Activated CD8-positive, alpha-beta T cell treated with anti-CD3 and anti-CD28 coated beads, Interleukin-2, amount 10 ng/mL, durations not matched to agents 7 days and 5 days (primary cell): ENCODE measurements at regions not wholly inside any gene's neighbourhood (a gene's known extent, or its start where the extent isn't known, plus 50 kb on each side); places are given as distances from the start of the nearest gene placed in this dataset.
"Not testable (repeated sequence)": the region's sequence is repeated elsewhere in the genome, so short reads cannot be mapped to it uniquely, and the experiment has no call there.

Experiments used
- ATAC-seq: fragments of 150-1000 bp; cut with Tn5 transposase; one replicate; pipeline ENCODE4 v1.10.0; 2021; ENCODE audit warnings: moderate library complexity
- CTCF ChIA-PET: fragments of 350-600 bp; sonication (Branson Sonifier 250); formaldehyde crosslinking; loops from one replicate; lab custom pipeline; 2021; ENCODE audit warnings: antibody characterized with exemption; lab: Charles Lee
- POLR2A ChIA-PET: fragments of 350-600 bp; sonication (Branson Sonifier 250); formaldehyde crosslinking; loops from one replicate; lab custom pipeline; 2021; ENCODE audit warnings: antibody characterized with exemption; lab: Charles Lee
- DNase-seq: peaks from one replicate; pipeline ENCODE4 v3.0.0-alpha.2; 2020
- H3K27ac Mint-ChIP-seq: one replicate; pipeline ENCODE4 v1.8.0; 2021; ENCODE audit warnings: mild to moderate bottlenecking, mixed read lengths
- H3K27me3 Mint-ChIP-seq: one replicate; pipeline ENCODE4 v1.8.0; 2021; ENCODE audit warnings: low read depth, mixed read lengths
- H3K36me3 Mint-ChIP-seq: one replicate; pipeline ENCODE4 v1.8.0; 2021; ENCODE audit warnings: low read depth, mixed read lengths
- H3K4me1 Mint-ChIP-seq: one replicate; pipeline ENCODE4 v1.8.0; 2021; ENCODE audit warnings: low read depth, mixed read lengths
- H3K4me3 Mint-ChIP-seq: one replicate; pipeline ENCODE4 v1.8.0; 2021; ENCODE audit warnings: mild to moderate bottlenecking, mixed read lengths
- H3K9me3 Mint-ChIP-seq: one replicate; pipeline ENCODE4 v1.8.0; 2022; ENCODE audit warnings: mixed read lengths; ENCODE audit not compliant: insufficient read depth

- no peak for DNase-seq
- Mint-ChIP-seq H3K4me3 (no peak overlapping the region), H3K27me3 (peaks cover 8% of the 10 kb centered on the region), H3K36me3 (no peaks in the 10 kb centered on the region), H3K4me1 (no peaks in the 10 kb centered on the region), H3K27ac (no peak overlapping the region), H3K9me3 (peaks cover 5% of the 10 kb centered on the region)
- ATAC-seq, result no peak
- POLR2A ChIA-PET, result no interaction called here
- CTCF ChIA-PET, result no interaction called here
Measured at GRCh38 chr1:218514689-218515088, 169.6 kb downstream of the TGFB2 start.

- DNase-seq, result no peak
- ChIA-PET CTCF (interaction anchor here (0.7 kb wide), 1 partner anchor 187 kb away, joined by 3 read pairs; no protein-coding TSS in a partner anchor), POLR2A (no interaction called here)
- no peaks in the 10 kb centered on the region for H3K36me3 Mint-ChIP-seq
- no peak for ATAC-seq
- peaks cover 8% of the 10 kb centered on the region for H3K27me3 Mint-ChIP-seq
- H3K9me3 Mint-ChIP-seq, result peaks cover 5% of the 10 kb centered on the region
- no peak overlapping the region for H3K4me3 Mint-ChIP-seq
- H3K4me1 Mint-ChIP-seq, result no peaks in the 10 kb centered on the region
- no peak overlapping the region for H3K27ac Mint-ChIP-seq
Measured at GRCh38 chr1:218516526-218516925, 171.4 kb downstream of the TGFB2 start.

- ATAC-seq (no peak), DNase-seq (no peak)
- Mint-ChIP-seq H3K4me3 (no peak overlapping the region), H3K27ac (no peak overlapping the region), H3K27me3 (peaks cover 8% of the 10 kb centered on the region), H3K9me3 (no peaks in the 10 kb centered on the region), H3K36me3 (no peaks in the 10 kb centered on the region), H3K4me1 (no peaks in the 10 kb centered on the region)
- POLR2A ChIA-PET, result no interaction called here
- CTCF ChIA-PET, result interaction anchor here (0.7 kb wide), 2 partner anchors 132 to 187 kb away, joined by 3 read pairs; no protein-coding TSS in a partner anchor
Measured at GRCh38 chr1:218517459-218517858, 172.3 kb downstream of the TGFB2 start.

- DNase-seq, result no peak
- Mint-ChIP-seq H3K36me3 (no peaks in the 10 kb centered on the region), H3K9me3 (no peaks in the 10 kb centered on the region), H3K27me3 (peaks cover 8% of the 10 kb centered on the region), H3K4me1 (no peaks in the 10 kb centered on the region), H3K4me3 (no peak overlapping the region), H3K27ac (no peak overlapping the region)
- ATAC-seq, result no peak
- ChIA-PET CTCF (interaction anchor here (0.7 kb wide), 1 partner anchor 132 kb away, joined by 3 read pairs; no protein-coding TSS in a partner anchor), POLR2A (no interaction called here)
Measured at GRCh38 chr1:218518216-218518740, 173.1 kb downstream of the TGFB2 start.

- H3K27me3 Mint-ChIP-seq, H3K4me3 Mint-ChIP-seq, H3K4me1 Mint-ChIP-seq, DNase-seq, ATAC-seq, H3K9me3 Mint-ChIP-seq, H3K27ac Mint-ChIP-seq, H3K36me3 Mint-ChIP-seq, POLR2A ChIA-PET: not testable (repeated sequence)
- CTCF ChIA-PET, result interaction anchor here (0.9 to 2.9 kb wide), 3 partner anchors 182 to 191 kb away, joined by 3 to 10 read pairs (median 8); no protein-coding TSS in a partner anchor
Measured at GRCh38 chr1:218520646-218521045, 175.5 kb downstream of the TGFB2 start.

- Mint-ChIP-seq H3K27ac (no peak overlapping the region), H3K27me3 (peaks cover 10% of the 10 kb centered on the region), H3K36me3 (no peaks in the 10 kb centered on the region), H3K4me1 (no peaks in the 10 kb centered on the region), H3K9me3 (no peaks in the 10 kb centered on the region), H3K4me3 (no peak overlapping the region)
- no peak for ATAC-seq
- peak; percentile 53 for DNase-seq
- CTCF ChIA-PET, result interaction anchor here (2.6 to 2.9 kb wide), 2 partner anchors 183 to 192 kb away, joined by 8 to 10 read pairs; no protein-coding TSS in a partner anchor
- POLR2A ChIA-PET, result no interaction called here
Measured at GRCh38 chr1:218521414-218522169, 176.5 kb downstream of the TGFB2 start.

GRCh38 chr1:218524526-218524925, 179.4 kb downstream of the TGFB2 start:
- Mint-ChIP-seq H3K27ac (no peak overlapping the region), H3K36me3 (no peaks in the 10 kb centered on the region), H3K27me3 (peaks cover 2% of the 10 kb centered on the region), H3K4me3 (no peak overlapping the region), H3K9me3 (no peaks in the 10 kb centered on the region), H3K4me1 (no peaks in the 10 kb centered on the region)
- no peak for ATAC-seq
- CTCF ChIA-PET, result no interaction called here
- POLR2A ChIA-PET, result no interaction called here
- no peak for DNase-seq

GRCh38 chr1:218525031-218525430, 179.9 kb downstream of the TGFB2 start:
- Mint-ChIP-seq H3K27ac (no peak overlapping the region), H3K36me3 (no peaks in the 10 kb centered on the region), H3K4me3 (no peak overlapping the region), H3K9me3 (no peaks in the 10 kb centered on the region), H3K4me1 (no peaks in the 10 kb centered on the region), H3K27me3 (peaks cover 2% of the 10 kb centered on the region)
- ChIA-PET CTCF (no interaction called here), POLR2A (no interaction called here)
- no peak for DNase-seq
- ATAC-seq, result no peak

- Mint-ChIP-seq H3K4me3 (no peak overlapping the region), H3K27me3 (peaks cover 2% of the 10 kb centered on the region), H3K9me3 (no peaks in the 10 kb centered on the region), H3K27ac (no peak overlapping the region), H3K36me3 (no peaks in the 10 kb centered on the region), H3K4me1 (no peaks in the 10 kb centered on the region)
- ATAC-seq (no peak), DNase-seq (no peak)
- ChIA-PET CTCF (no interaction called here), POLR2A (no interaction called here)
Measured at GRCh38 chr1:218525451-218526197, 180.5 kb downstream of the TGFB2 start.

GRCh38 chr1:218526198-218526580, 181.1 kb downstream of the TGFB2 start:
- H3K4me3 Mint-ChIP-seq, result no peak overlapping the region
- DNase-seq (no peak), ATAC-seq (no peak)
- H3K9me3 Mint-ChIP-seq, result no peaks in the 10 kb centered on the region
- ChIA-PET CTCF (no interaction called here), POLR2A (no interaction called here)
- H3K27me3 Mint-ChIP-seq, result peaks cover 2% of the 10 kb centered on the region
- H3K4me1 Mint-ChIP-seq, result no peaks in the 10 kb centered on the region
- no peaks in the 10 kb centered on the region for H3K36me3 Mint-ChIP-seq
- no peak overlapping the region for H3K27ac Mint-ChIP-seq

GRCh38 chr1:218527737-218528136, 182.6 kb downstream of the TGFB2 start:
- ATAC-seq (no peak), DNase-seq (no peak)
- Mint-ChIP-seq H3K36me3 (no peaks in the 10 kb centered on the region), H3K9me3 (no peaks in the 10 kb centered on the region), H3K4me3 (no peak overlapping the region), H3K27me3 (peaks cover 2% of the 10 kb centered on the region), H3K4me1 (no peaks in the 10 kb centered on the region), H3K27ac (no peak overlapping the region)
- ChIA-PET CTCF (no interaction called here), POLR2A (no interaction called here)
